Endothelial cell (in vitro differentiated cells): ENCODE measurements at regions not wholly inside any gene's neighbourhood (a gene's known extent, or its start where the extent isn't known, plus 50 kb on each side); places are given as distances from the start of the nearest gene placed in this dataset.

Source experiments
- DNase-seq: peaks from one replicate; pipeline ENCODE4 v3.0.0; 2021; ENCODE audit warnings: low spot score
- H3K27ac Mint-ChIP-seq: one replicate; pipeline ENCODE4 v1.8.0; 2021; ENCODE audit warnings: mixed read lengths, inconsistent platforms; ENCODE audit not compliant: unreplicated experiment
- H3K27me3 Mint-ChIP-seq: one replicate; pipeline ENCODE4 v1.8.0; 2021; ENCODE audit warnings: mild to moderate bottlenecking, moderate library complexity, mixed read lengths, inconsistent platforms; ENCODE audit not compliant: unreplicated experiment
- H3K36me3 Mint-ChIP-seq: one replicate; pipeline ENCODE4 v1.8.0; 2021; ENCODE audit warnings: mild to moderate bottlenecking, low read depth, mixed read lengths, inconsistent platforms; ENCODE audit not compliant: unreplicated experiment
- H3K4me1 Mint-ChIP-seq: one replicate; pipeline ENCODE4 v1.8.0; 2021; ENCODE audit warnings: mild to moderate bottlenecking, mixed read lengths, inconsistent platforms; ENCODE audit not compliant: unreplicated experiment
- H3K4me3 Mint-ChIP-seq: one replicate; pipeline ENCODE4 v1.8.0; 2021; ENCODE audit warnings: mild to moderate bottlenecking, mixed read lengths, inconsistent platforms; ENCODE audit not compliant: unreplicated experiment
- H3K9me3 Mint-ChIP-seq: one replicate; pipeline ENCODE4 v1.8.0; 2021; ENCODE audit warnings: mixed read lengths, inconsistent platforms; ENCODE audit not compliant: unreplicated experiment
- TF ChIP-seq, protein P1 (sequence below): fragments of 200-600 bp; sonication (generic); IDR thresholded peaks from one replicate; pipeline ENCODE4 v1.5.0; 2021; ENCODE audit warnings: antibody characterized with exemption; ENCODE audit not compliant: unreplicated experiment

GRCh38 chrX:112279940-112280339, 197.4 kb upstream of the TRPC5 start:
- no peaks in the 10 kb centered on the region for H3K4me1 Mint-ChIP-seq
- H3K27me3 Mint-ChIP-seq = peaks cover 1% of the 10 kb centered on the region
- TF ChIP-seq, protein P1, sequence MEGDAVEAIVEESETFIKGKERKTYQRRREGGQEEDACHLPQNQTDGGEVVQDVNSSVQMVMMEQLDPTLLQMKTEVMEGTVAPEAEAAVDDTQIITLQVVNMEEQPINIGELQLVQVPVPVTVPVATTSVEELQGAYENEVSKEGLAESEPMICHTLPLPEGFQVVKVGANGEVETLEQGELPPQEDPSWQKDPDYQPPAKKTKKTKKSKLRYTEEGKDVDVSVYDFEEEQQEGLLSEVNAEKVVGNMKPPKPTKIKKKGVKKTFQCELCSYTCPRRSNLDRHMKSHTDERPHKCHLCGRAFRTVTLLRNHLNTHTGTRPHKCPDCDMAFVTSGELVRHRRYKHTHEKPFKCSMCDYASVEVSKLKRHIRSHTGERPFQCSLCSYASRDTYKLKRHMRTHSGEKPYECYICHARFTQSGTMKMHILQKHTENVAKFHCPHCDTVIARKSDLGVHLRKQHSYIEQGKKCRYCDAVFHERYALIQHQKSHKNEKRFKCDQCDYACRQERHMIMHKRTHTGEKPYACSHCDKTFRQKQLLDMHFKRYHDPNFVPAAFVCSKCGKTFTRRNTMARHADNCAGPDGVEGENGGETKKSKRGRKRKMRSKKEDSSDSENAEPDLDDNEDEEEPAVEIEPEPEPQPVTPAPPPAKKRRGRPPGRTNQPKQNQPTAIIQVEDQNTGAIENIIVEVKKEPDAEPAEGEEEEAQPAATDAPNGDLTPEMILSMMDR = no peak
- no peak overlapping the region for H3K4me3 Mint-ChIP-seq
- no peak for DNase-seq
- no peak overlapping the region for H3K27ac Mint-ChIP-seq
- H3K9me3 Mint-ChIP-seq = no peaks in the 10 kb centered on the region
- no peaks in the 10 kb centered on the region for H3K36me3 Mint-ChIP-seq

GRCh38 chrX:112270991-112271390, 188.4 kb upstream of the TRPC5 start:
- DNase-seq = no peak
- Mint-ChIP-seq H3K4me3 (no peak overlapping the region), H3K27ac (peak overlapping the region; percentile 93), H3K4me1 (peaks cover 25% of the 10 kb centered on the region), H3K9me3 (no peaks in the 10 kb centered on the region), H3K27me3 (no peaks in the 10 kb centered on the region), H3K36me3 (no peaks in the 10 kb centered on the region)
- TF ChIP-seq, protein P1 = no peak

DNA sequence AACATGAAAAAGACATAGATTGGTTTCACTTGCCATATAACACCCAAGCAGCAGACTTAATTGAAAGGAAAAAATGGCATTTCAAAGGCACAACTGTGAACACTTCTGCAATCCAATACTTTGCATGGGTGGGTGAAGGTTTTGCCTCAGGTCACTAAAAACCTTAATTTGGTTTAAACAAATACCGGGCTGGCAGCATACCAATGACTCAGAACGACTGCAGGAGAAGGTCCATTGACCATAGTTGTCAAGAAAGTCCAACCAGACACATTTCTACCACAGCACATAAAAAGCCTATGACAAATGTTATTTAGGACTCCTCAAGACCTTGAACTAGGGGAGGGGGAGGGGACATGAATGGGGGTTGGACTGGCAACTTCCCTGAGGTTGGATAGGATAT, 183.6 kb upstream of the TRPC5 start:
- H3K27ac Mint-ChIP-seq = no peak overlapping the region
- no peaks in the 10 kb centered on the region for H3K36me3 Mint-ChIP-seq
- TF ChIP-seq, protein P1 = no peak
- no peak overlapping the region for H3K4me3 Mint-ChIP-seq
- H3K4me1 Mint-ChIP-seq = peaks cover 12% of the 10 kb centered on the region
- no peak for DNase-seq
- H3K9me3 Mint-ChIP-seq = no peaks in the 10 kb centered on the region
- H3K27me3 Mint-ChIP-seq = no peaks in the 10 kb centered on the region

- TF ChIP-seq, protein P1 = no peak
- no peak overlapping the region for H3K27ac Mint-ChIP-seq
- H3K27me3 Mint-ChIP-seq = no peaks in the 10 kb centered on the region
- no peak overlapping the region for H3K4me3 Mint-ChIP-seq
- no peaks in the 10 kb centered on the region for H3K4me1 Mint-ChIP-seq
- no peaks in the 10 kb centered on the region for H3K36me3 Mint-ChIP-seq
- no peak for DNase-seq
- H3K9me3 Mint-ChIP-seq = no peaks in the 10 kb centered on the region
These were observed 176.8 kb upstream of the TRPC5 start for GRCh38 chrX:112259375-112259774.

- no peaks in the 10 kb centered on the region for H3K27me3 Mint-ChIP-seq
- H3K4me1 Mint-ChIP-seq = no peaks in the 10 kb centered on the region
- H3K36me3 Mint-ChIP-seq = no peaks in the 10 kb centered on the region
- TF ChIP-seq, protein P1 = no peak
- H3K9me3 Mint-ChIP-seq = no peaks in the 10 kb centered on the region
- H3K4me3 Mint-ChIP-seq = no peak overlapping the region
- DNase-seq = no peak
- H3K27ac Mint-ChIP-seq = no peak overlapping the region
These were observed 172.3 kb upstream of the TRPC5 start for GRCh38 chrX:112254896-112255295.
